ENCODE measurements at regions not wholly inside any gene's neighbourhood (a gene's known extent, or its start where the extent isn't known, plus 50 kb on each side); places are given as distances from the start of the nearest gene placed in this dataset.

DNA sequence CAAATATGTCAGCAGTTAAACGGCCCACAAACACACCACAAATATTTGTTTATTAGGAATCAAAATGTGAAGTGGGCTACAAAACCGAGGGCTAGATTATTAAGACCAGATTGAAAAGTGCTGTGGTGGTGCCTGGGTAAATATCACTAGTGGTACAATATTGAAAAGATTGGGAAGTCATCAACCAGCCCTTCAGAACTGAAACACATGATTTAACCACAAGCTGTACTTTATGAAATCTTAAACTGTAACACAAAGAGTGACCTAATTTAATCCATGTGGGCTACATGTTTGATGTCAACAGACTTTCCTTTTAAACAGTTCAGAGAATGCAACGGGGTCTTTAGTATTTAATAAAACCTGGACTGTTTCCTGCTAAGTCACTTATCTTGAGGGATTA lies 182.3 kb downstream of the SPATA31D1 start:
- TF ChIP-seq, protein P1, sequence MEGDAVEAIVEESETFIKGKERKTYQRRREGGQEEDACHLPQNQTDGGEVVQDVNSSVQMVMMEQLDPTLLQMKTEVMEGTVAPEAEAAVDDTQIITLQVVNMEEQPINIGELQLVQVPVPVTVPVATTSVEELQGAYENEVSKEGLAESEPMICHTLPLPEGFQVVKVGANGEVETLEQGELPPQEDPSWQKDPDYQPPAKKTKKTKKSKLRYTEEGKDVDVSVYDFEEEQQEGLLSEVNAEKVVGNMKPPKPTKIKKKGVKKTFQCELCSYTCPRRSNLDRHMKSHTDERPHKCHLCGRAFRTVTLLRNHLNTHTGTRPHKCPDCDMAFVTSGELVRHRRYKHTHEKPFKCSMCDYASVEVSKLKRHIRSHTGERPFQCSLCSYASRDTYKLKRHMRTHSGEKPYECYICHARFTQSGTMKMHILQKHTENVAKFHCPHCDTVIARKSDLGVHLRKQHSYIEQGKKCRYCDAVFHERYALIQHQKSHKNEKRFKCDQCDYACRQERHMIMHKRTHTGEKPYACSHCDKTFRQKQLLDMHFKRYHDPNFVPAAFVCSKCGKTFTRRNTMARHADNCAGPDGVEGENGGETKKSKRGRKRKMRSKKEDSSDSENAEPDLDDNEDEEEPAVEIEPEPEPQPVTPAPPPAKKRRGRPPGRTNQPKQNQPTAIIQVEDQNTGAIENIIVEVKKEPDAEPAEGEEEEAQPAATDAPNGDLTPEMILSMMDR (IDR thresholded peaks at IDR 0.05), result no peak
- TF ChIP-seq POLR2A (IDR thresholded peaks at IDR 0.05), result no peak

All from lower leg skin (tissue), 3 donors.